ENCODE measurements at regions not wholly inside any gene's neighbourhood (a gene's known extent, or its start where the extent isn't known, plus 50 kb on each side); places are given as distances from the start of the nearest gene placed in this dataset.

DNA sequence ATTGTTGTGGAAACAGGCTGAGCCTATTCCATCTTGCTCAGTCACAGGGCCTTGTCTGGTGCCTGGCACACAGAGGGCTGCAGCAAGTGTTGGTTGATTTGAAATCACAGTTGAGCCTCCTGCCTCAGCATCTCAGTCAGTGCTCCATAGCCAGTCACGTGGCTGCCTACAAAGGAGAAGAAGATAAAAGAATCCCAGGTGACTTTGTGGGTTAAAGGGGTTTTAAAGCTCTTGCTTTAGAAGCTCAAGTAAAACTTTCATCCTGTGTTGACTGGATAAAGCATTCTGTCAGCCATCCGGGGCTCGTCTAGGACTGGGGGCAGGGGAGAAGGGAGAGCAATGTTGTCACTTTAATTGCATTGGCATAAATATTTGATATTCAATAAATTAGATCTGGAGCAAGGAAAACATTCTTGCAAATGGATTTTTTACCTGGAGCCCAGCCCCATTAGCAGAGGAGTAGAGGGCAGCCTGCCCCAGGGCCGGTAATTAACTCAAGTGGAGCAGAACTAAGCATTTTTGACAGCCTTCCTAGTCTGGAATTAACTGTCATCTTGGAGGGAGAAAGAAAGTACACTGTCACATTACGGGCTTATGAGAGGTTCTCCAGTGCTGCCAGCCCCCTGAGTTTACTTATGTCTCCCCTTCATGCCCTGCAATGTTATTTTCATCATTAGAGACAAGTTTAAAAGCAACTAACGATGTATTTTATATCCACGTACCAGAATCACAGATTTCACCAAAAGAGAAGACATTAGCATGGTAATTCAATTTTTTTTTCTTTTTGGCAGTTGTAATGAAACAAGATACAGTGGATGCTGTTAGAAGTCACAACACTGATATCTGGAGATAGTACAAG, 71.7 kb upstream of the GTSF1L start:
- H3K14ac ChIP-seq (ENCODE audit: insufficient read depth, low read length) = no peak overlapping the region
- H4K5ac ChIP-seq (ENCODE audit: insufficient read length, low read depth, low read length) = peak overlapping the region; percentile 82
- no peak overlapping the region for H2AFZ ChIP-seq (ENCODE audit: low read length)
- no peak overlapping the region for H3K27ac ChIP-seq (ENCODE audit: insufficient read length, low read depth, low read length)
- H3K4ac ChIP-seq (ENCODE audit: low read depth, low read length) = no peak overlapping the region
- no peak overlapping the region for H2BK20ac ChIP-seq (ENCODE audit: low read depth, low read length, poor library complexity, severe bottlenecking)
- H3K79me1 ChIP-seq (ENCODE audit: insufficient read depth, low read depth, low read length, poor library complexity, severe bottlenecking) = no peaks in the 10 kb centered on the region
- H2BK120ac ChIP-seq (ENCODE audit: low read depth, low read length, poor library complexity, severe bottlenecking) = no peak overlapping the region
- Mint-ChIP-seq H3K36me3 (ENCODE audit: insufficient read depth in 1 of 3, low read depth in 3 of 3) (peaks cover 0 to 2% (median 0%) of the 10 kb centered on the region in 3 experiments; a peak in 2 of 7 replicates), H3K9me3 (peaks cover 9 to 14% of the 10 kb centered on the region in 2 experiments), H3K27ac (no peak overlapping the region), H3K4me1 (no peaks in the 10 kb centered on the region), H3K4me3 (no peak overlapping the region), H3K27me3 (ENCODE audit: low read depth) (peaks cover 3% of the 10 kb centered on the region)
- no peak overlapping the region for H3K9ac ChIP-seq (ENCODE audit: extremely low read depth, insufficient read length, low read length)
- H3K18ac ChIP-seq (ENCODE audit: insufficient read length, low read depth, low read length) = no peak overlapping the region
- WGBS (ENCODE audit: extremely low coverage, insufficient read length, low lambda C conversion rate) = no CpG with 5 or more reads among the region's 7 CpGs
- H2BK12ac ChIP-seq (ENCODE audit: insufficient read length, low read depth, low read length) = no peak overlapping the region
- no peak overlapping the region for H2BK5ac ChIP-seq (ENCODE audit: insufficient read length, low read length)
- no peak overlapping the region for H3K23ac ChIP-seq (ENCODE audit: insufficient read length, low read depth, low read length)
- H4K20me1 ChIP-seq (ENCODE audit: control insufficient read depth, insufficient read depth, insufficient read length) = no peaks in the 10 kb centered on the region
- no peak overlapping the region for H4K8ac ChIP-seq (replicated peaks; ENCODE audit: insufficient read length, low read depth, low read length)
- no peak overlapping the region for H2BK15ac ChIP-seq (ENCODE audit: low read depth, low read length)
- no peak overlapping the region for H3T11ph ChIP-seq (ENCODE audit: low read length)
- H3K79me2 ChIP-seq (ENCODE audit: insufficient read depth, low read length) = no peaks in the 10 kb centered on the region
- H4K91ac ChIP-seq (ENCODE audit: insufficient read length, low read depth, low read length) = no peak overlapping the region
- DNase-seq = no peak
- TF ChIP-seq, protein P1, sequence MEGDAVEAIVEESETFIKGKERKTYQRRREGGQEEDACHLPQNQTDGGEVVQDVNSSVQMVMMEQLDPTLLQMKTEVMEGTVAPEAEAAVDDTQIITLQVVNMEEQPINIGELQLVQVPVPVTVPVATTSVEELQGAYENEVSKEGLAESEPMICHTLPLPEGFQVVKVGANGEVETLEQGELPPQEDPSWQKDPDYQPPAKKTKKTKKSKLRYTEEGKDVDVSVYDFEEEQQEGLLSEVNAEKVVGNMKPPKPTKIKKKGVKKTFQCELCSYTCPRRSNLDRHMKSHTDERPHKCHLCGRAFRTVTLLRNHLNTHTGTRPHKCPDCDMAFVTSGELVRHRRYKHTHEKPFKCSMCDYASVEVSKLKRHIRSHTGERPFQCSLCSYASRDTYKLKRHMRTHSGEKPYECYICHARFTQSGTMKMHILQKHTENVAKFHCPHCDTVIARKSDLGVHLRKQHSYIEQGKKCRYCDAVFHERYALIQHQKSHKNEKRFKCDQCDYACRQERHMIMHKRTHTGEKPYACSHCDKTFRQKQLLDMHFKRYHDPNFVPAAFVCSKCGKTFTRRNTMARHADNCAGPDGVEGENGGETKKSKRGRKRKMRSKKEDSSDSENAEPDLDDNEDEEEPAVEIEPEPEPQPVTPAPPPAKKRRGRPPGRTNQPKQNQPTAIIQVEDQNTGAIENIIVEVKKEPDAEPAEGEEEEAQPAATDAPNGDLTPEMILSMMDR (conservative IDR thresholded peaks at IDR 0.05) = no peak
- no peak overlapping the region for H3K4me2 ChIP-seq (ENCODE audit: insufficient read depth, insufficient read length, low read length)
- no peak overlapping the region for H3K56ac ChIP-seq (ENCODE audit: insufficient read length, low read depth, low read length)
- H3K4me1 ChIP-seq (ENCODE audit: insufficient read depth, low read length) = no peaks in the 10 kb centered on the region
- no peak overlapping the region for H2AK5ac ChIP-seq (ENCODE audit: insufficient read length, low read length)
- no peaks in the 10 kb centered on the region for H3K9me3 ChIP-seq (ENCODE audit: control insufficient read depth, low read depth, low read length)
- no peaks in the 10 kb centered on the region for H3K27me3 ChIP-seq (ENCODE audit: insufficient read depth, low read length)
- H3K23me2 ChIP-seq (ENCODE audit: insufficient read length, low read depth, low read length, poor library complexity, severe bottlenecking) = no peaks in the 10 kb centered on the region
